NOMO-1 treated with DMSO at 0.1 percent for 48 hours (cell line): ENCODE measurements at regions not wholly inside any gene's neighbourhood (a gene's known extent, or its start where the extent isn't known, plus 50 kb on each side); places are given as distances from the start of the nearest gene placed in this dataset.

ENCODE experiments used
- DNase-seq: peaks from one replicate; lab custom pipeline; 2025; ENCODE audit not compliant: unreplicated experiment; lab: John Stamatoyannopoulos, UW

- DNase-seq = no peak
These were observed 153.1 kb downstream of the PCDH17 start for GRCh38 chr13:57784633-57785032.

- DNase-seq = no peak
These were observed 155.7 kb downstream of the PCDH17 start for GRCh38 chr13:57787058-57787791.

GRCh38 chr13:57799624-57800023 lies 168.1 kb downstream of the PCDH17 start:
- DNase-seq = no peak

DNA sequence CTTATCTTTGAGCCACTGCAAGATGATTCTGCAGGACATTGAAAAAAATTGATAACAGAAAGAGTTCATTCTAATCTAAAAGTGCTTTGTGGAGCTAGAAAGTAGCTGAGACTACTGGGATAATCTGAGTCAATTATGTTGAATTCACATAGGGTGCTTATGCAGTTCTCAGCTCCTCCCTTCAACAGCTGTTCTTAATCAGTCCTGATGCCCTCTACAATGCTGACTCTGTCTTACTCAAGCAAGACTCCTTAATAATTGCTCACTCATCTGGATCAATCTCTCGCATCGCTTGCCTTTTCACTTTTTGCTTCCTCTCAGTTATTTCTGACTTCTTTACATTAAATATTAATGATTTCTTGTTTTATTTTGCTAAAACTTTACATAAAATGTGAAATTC lies 182.1 kb downstream of the PCDH17 start:
- no peak for DNase-seq

GRCh38 chr13:57815600-57815999 lies 184.1 kb downstream of the PCDH17 start:
- no peak for DNase-seq

GRCh38 chr13:57820924-57821323 lies 189.4 kb downstream of the PCDH17 start:
- DNase-seq = no peak

DNA sequence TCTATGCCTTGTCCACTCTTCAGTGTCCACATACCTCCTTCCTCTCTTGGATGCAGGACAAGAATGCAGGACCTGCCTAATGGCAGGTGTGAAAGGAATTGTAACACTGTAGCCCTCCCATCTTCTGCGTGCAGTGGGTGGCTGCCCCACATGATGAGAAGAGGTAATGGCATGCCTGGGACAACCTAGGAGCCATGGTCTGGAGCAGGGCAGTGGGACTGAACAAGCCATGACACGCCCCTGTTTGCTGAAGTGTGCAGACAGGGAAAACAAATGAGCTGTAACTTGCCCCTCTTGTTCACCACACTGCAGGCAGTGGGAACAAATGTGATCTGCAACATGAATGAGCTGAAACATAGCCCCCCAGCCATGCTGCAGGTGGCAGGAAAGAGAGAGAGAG lies 192.2 kb downstream of the PCDH17 start:
- no peak for DNase-seq

- DNase-seq = no peak
These were observed 192.6 kb downstream of the PCDH17 start for GRCh38 chr13:57824121-57824520.

- DNase-seq = no peak
These were observed 193.5 kb downstream of the PCDH17 start for GRCh38 chr13:57825066-57825465.

DNA sequence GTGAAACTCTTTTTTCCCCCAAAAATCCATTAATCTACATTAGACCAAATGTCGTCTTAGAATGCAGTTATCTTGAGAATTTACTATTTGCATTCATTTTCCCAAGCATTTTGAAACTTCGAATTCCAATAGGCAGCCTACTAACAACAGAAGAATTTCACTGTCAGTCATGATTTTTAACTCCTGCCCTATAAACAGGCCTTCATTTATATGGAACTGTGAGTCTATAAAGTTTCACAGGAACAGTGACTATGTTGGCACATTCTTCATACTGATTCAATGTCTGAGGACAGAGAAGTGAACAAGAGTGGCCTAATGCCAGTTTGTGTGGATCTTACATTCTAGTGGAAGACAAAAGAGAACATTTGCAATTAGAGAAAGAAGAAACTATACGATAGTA lies 198.0 kb downstream of the PCDH17 start:
- no peak for DNase-seq

DNA sequence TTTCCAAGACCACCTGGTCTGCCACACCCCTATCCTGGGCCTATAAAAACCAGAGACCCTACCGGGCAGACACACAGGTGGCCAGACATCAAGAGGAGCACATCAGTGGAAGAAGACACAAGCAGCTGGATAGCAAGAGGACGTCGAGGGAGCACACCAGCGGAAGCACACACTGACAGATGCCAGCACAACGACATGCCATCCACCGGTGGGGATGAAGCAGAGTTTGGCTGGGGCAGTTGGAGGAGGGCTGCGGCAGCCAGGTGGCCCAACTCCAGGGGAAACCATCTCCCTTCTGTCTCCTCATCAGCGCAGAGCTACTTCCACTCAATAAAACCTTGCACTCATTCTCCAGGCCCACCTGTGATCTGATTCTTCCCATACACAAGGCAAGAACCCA lies 200.6 kb downstream of the PCDH17 start:
- DNase-seq = no peak

DNA sequence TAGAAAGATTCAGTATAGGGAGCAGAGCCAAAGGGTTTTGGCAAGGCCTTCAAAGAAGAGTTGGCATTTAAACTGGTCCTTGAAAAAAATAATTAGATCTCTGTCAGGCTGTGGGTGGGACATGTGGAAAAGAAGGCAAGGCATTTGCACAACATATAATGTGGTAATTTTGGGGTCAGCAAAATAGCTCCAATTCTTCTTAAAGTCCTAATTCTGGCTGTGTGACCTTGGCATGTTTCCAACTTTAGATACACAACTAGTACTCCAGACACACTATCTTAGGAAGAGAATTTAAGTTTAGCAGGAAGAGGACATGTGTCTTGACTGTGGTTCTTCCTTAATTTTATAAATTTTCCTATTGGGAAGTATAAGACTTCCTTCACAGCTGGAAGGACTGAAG lies 206.3 kb downstream of the PCDH17 start:
- no peak for DNase-seq

DNA sequence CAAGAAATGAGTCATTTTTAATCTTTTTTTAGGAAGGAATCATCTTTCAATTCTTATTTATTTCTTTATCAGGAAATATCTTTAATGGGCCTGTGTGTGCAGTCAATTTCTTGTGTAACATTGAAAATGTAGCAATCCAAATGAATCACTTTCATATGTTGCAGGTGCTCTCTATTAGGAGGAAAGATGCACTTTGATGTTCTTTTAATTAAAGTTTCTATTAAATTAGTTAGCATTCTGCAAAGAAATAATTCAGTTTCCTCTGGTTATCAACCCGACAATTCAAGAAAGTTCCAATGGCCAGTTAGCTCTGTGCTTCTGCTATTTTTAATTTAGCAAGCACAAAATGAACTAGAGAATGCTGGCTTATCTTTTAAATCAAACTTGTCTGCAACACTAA lies 212.0 kb downstream of the PCDH17 start:
- no peak for DNase-seq

- DNase-seq = no peak
These were observed 215.1 kb downstream of the PCDH17 start for GRCh38 chr13:57846600-57847173.

DNA sequence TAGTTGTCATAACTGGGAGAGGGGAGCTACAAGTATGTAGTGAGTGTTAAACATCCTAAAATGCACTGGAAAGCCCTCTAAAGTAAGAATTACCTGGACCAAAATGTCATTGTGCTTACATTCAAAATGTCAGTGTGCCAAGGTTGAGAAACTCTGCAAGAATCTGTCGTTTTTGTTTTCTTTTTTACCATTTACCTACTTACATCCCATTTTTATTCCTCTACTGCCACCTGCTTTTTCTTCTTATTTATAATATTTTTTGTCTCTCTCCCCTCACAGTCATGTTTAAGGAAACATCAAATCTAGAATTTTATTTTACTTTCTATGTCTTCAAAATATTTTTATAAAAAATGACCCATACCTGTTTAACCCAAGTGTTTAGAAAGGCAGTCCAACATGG lies 226.4 kb downstream of the PCDH17 start:
- DNase-seq = no peak

GRCh38 chr13:57858376-57858775 lies 226.8 kb downstream of the PCDH17 start:
- no peak for DNase-seq

DNA sequence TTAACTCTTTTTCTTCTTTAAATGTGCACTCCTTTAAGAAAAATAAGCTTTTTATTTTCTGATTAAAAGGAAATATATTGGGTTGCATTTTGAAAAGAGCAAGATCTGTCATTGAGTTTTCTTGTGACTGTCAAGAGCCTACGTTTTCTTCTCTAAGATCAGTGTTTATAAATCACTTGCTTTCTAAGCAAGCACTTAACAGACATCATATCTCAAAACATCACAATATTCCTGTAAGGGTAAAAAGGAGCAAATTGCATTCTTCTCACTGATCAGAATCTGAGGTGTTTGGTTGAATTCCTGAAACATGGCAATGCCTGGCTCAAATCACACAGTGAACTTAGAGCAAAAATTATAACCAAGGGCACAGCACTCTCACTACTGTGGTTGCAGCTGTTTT lies 231.3 kb downstream of the PCDH17 start:
- DNase-seq = no peak

DNA sequence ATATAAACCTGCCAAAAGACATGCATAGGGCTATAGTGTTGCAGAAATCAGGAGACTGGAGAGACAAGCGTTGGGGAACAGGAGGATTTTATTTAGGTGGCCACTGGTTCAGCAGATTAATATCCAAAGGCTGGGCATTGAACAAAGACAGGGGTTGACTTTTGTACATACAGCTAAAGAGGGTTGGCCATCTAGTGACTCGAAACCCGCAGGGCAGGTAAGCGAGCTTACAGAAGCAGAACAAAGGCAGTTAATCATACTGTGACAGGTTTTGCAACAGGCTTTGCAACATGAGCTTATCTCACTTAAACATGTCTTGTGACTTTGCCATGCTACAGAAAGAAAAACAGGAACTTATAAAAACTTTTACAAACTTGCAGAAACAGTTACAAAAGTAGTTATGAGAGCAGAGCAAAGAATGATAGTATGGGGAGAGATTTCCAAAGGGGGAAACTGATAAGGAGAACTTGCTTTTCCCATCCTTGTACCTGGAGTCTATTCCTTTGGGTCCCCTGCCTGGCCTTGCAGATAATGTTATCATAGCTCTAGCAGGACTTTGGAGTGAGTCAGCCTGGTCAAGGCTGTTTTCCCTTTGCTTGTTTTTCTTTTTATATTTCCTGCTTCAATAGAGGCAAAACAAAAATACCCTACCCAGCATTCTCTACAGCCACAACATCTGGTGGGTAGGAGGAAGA lies 234.2 kb downstream of the PCDH17 start:
- DNase-seq = peak; percentile 20

DNA sequence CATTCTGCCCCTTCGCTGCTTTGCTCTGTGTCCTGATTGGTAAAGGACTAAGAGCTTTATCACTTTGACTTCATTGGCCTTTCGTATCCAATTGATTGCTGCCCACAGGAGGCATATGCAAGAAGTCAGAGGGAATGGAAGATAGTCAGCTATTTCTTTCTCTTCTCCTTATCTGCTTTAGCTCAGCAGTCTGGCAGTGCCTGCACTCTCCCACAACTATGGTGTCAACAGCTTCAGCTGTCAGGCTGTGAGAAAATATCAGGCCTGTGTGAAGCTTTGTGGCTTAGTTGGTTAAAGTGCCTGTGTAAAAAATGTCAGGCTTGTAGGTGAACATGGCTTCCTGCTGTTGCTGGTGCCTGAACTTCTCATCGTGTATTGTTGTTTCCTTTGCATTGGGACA lies 243.0 kb downstream of the PCDH17 start:
- DNase-seq = no peak

GRCh38 chr13:57877601-57878000 lies 246.1 kb downstream of the PCDH17 start:
- DNase-seq = no peak

DNA sequence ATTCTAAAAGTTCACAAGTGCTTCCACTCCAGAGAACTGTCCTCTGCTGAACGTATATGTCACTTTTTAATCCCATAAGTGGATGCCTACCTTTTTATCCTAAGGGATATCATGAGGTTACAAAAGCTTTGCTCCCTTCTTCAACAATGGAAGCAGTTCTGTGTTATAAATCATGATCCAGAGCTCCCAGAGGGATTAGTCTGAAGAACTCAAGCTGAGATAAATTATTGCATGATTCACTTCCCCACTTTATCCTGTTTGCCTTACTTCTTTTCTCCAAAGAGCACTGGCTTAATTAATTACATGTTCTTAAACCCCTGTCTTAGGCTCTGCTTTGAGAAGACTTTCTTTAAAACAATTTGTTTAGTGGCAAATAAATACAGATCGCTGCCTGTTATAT lies 246.7 kb downstream of the PCDH17 start:
- no peak for DNase-seq

- DNase-seq = no peak
These were observed 265.7 kb downstream of the PCDH17 start for GRCh38 chr13:57897225-57897624.
